Spleen (tissue), 7 donors: ENCODE measurements at regions not wholly inside any gene's neighbourhood (a gene's known extent, or its start where the extent isn't known, plus 50 kb on each side); places are given as distances from the start of the nearest gene placed in this dataset.

Experiments
- POLR2A ChIP-seq, 3 donors: fragments of 450-650 bp; IDR thresholded peaks; one replicate each; pipeline ENCODE4 v1.5.1; 2017; ENCODE audit warnings: antibody characterized with exemption in 3 of 3, mild to moderate bottlenecking in 1 of 3
- POLR2AphosphoS5 ChIP-seq, 3 donors: sonication (generic); formaldehyde crosslinking; IDR thresholded peaks; one replicate each; pipeline ENCODE4 v1.5.1; 2017; ENCODE audit warnings: antibody characterized with exemption in 3 of 3
- TF ChIP-seq, protein P1 (sequence below), 11 experiments: fragments of 200-600 bp in 7 of 11; fragments of 450-650 bp in 4 of 11; sonication (generic) in 4 of 11; IDR thresholded peaks in 8 of 11; conservative IDR thresholded peaks in 3 of 11; 1 replicate in 7 of 11; 2 replicates in 4 of 11; pipeline versions ENCODE4 v1.4.0 to v1.8.0; 2016 to 2021; ENCODE audit warnings: antibody characterized with exemption in 11 of 11, inconsistent platforms in 4 of 11, mild to moderate bottlenecking in 1 of 11
- donor health status: DM: no; HTN: no; CAD: no; lungs with moderate emphysema.
- donor health status: DM: no; HTN: no; CAD: no.
- donor health status: DM: no; HTN: no; CAD: no.

- TF ChIP-seq, protein P1, sequence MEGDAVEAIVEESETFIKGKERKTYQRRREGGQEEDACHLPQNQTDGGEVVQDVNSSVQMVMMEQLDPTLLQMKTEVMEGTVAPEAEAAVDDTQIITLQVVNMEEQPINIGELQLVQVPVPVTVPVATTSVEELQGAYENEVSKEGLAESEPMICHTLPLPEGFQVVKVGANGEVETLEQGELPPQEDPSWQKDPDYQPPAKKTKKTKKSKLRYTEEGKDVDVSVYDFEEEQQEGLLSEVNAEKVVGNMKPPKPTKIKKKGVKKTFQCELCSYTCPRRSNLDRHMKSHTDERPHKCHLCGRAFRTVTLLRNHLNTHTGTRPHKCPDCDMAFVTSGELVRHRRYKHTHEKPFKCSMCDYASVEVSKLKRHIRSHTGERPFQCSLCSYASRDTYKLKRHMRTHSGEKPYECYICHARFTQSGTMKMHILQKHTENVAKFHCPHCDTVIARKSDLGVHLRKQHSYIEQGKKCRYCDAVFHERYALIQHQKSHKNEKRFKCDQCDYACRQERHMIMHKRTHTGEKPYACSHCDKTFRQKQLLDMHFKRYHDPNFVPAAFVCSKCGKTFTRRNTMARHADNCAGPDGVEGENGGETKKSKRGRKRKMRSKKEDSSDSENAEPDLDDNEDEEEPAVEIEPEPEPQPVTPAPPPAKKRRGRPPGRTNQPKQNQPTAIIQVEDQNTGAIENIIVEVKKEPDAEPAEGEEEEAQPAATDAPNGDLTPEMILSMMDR (IDR thresholded peaks at IDR 0.05 in 8 of 11, conservative IDR thresholded peaks at IDR 0.05 in 3 of 11), result no peak
- no peak for TF ChIP-seq POLR2A (IDR thresholded peaks at IDR 0.05)
- no peak for TF ChIP-seq POLR2AphosphoS5 (IDR thresholded peaks at IDR 0.05)
Measured at GRCh38 chr15:97194750-97195149, 765.8 kb upstream of the ARRDC4 start.
